Type B pancreatic cell (in vitro differentiated cells): ENCODE measurements at regions not wholly inside any gene's neighbourhood (a gene's known extent, or its start where the extent isn't known, plus 50 kb on each side); places are given as distances from the start of the nearest gene placed in this dataset.

Source experiments
- DNase-seq: peaks from one replicate; pipeline ENCODE4 v3.0.0; 2021; ENCODE audit warnings: mixed read lengths; ENCODE audit not compliant: unreplicated experiment; ENCODE audit errors: extremely low spot score
- H3K27ac Mint-ChIP-seq: 2 replicates; pipeline ENCODE4 v1.8.0; 2021; ENCODE audit warnings: mild to moderate bottlenecking, mixed read lengths
- H3K27me3 Mint-ChIP-seq: 2 replicates; pipeline ENCODE4 v1.8.0; 2021; ENCODE audit warnings: mixed read lengths
- H3K36me3 Mint-ChIP-seq: 2 replicates; pipeline ENCODE4 v1.8.0; 2021; ENCODE audit warnings: mixed read lengths
- H3K4me1 Mint-ChIP-seq: one replicate; pipeline ENCODE4 v1.8.0; 2021; ENCODE audit warnings: mixed read lengths; ENCODE audit not compliant: unreplicated experiment
- H3K4me3 Mint-ChIP-seq: 2 replicates; pipeline ENCODE4 v1.8.0; 2021; ENCODE audit warnings: mild to moderate bottlenecking, mixed read lengths
- H3K9me3 Mint-ChIP-seq: 2 replicates; pipeline ENCODE4 v1.8.0; 2021; ENCODE audit warnings: mixed read lengths
- CTCF ChIP-seq: fragments of 200-600 bp; sonication (generic); conservative IDR thresholded peaks from 2 replicates; pipeline ENCODE4 v1.5.0; 2021; ENCODE audit warnings: antibody characterized with exemption, mild to moderate bottlenecking

- DNase-seq: no peak
- no peaks in the 10 kb centered on the region for H3K9me3 Mint-ChIP-seq
- TF ChIP-seq CTCF: no peak
- peaks cover 11% of the 10 kb centered on the region for H3K4me1 Mint-ChIP-seq
- H3K36me3 Mint-ChIP-seq: no peaks in the 10 kb centered on the region
- H3K4me3 Mint-ChIP-seq: no peak overlapping the region
- H3K27me3 Mint-ChIP-seq: no peaks in the 10 kb centered on the region
- H3K27ac Mint-ChIP-seq: no peak overlapping the region
Observed at GRCh38 chr12:115149685-115150378, 465.9 kb upstream of the TBX3 start.

- Mint-ChIP-seq H3K36me3 (no peaks in the 10 kb centered on the region), H3K4me3 (no peak overlapping the region), H3K4me1 (peaks cover 13% of the 10 kb centered on the region), H3K27ac (no peak overlapping the region), H3K27me3 (no peaks in the 10 kb centered on the region), H3K9me3 (no peaks in the 10 kb centered on the region)
- no peak for TF ChIP-seq CTCF
- no peak for DNase-seq
Observed at GRCh38 chr12:115149279-115149678, 465.3 kb upstream of the TBX3 start.

GRCh38 chr12:115147916-115148315 lies 463.9 kb upstream of the TBX3 start:
- no peak overlapping the region for H3K4me3 Mint-ChIP-seq
- H3K4me1 Mint-ChIP-seq: peaks cover 13% of the 10 kb centered on the region
- DNase-seq: no peak
- H3K36me3 Mint-ChIP-seq: no peaks in the 10 kb centered on the region
- H3K27me3 Mint-ChIP-seq: no peaks in the 10 kb centered on the region
- H3K9me3 Mint-ChIP-seq: peaks cover 5% of the 10 kb centered on the region
- no peak overlapping the region for H3K27ac Mint-ChIP-seq
- TF ChIP-seq CTCF: no peak

- no peak overlapping the region for H3K4me3 Mint-ChIP-seq
- no peaks in the 10 kb centered on the region for H3K36me3 Mint-ChIP-seq
- DNase-seq: no peak
- H3K27me3 Mint-ChIP-seq: no peaks in the 10 kb centered on the region
- H3K9me3 Mint-ChIP-seq: peaks cover 5% of the 10 kb centered on the region
- H3K27ac Mint-ChIP-seq: no peak overlapping the region
- H3K4me1 Mint-ChIP-seq: peaks cover 13% of the 10 kb centered on the region
- TF ChIP-seq CTCF: no peak
Observed at GRCh38 chr12:115146453-115146852, 462.5 kb upstream of the TBX3 start.

GRCh38 chr12:115144425-115144824 lies 460.4 kb upstream of the TBX3 start:
- Mint-ChIP-seq H3K36me3 (no peaks in the 10 kb centered on the region), H3K9me3 (peaks cover 8% of the 10 kb centered on the region), H3K4me1 (peaks cover 20% of the 10 kb centered on the region), H3K27ac (no peak overlapping the region), H3K27me3 (no peaks in the 10 kb centered on the region), H3K4me3 (no peak overlapping the region)
- no peak for TF ChIP-seq CTCF
- no peak for DNase-seq
